ENCODE measurements at regions not wholly inside any gene's neighbourhood (a gene's known extent, or its start where the extent isn't known, plus 50 kb on each side); places are given as distances from the start of the nearest gene placed in this dataset.

DNA sequence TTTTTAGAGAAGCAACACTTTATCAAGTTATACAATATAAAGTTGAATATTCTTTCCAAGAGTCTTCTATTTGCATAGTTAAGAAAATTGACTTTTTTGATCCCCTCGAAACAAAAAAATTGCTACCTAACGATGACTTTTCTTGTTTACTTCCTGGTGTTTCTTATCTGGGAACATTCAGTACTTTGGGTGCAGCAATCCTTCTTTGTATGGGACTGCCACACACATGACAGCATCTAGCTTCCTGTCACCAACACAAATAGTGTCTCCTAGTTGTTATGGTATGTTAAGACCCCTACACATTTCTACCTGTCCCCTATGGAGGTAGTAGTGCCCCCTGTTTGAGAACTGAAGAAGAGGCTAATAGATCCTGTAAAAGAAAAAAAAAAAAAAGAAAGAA, 841.7 kb upstream of the FAT3 start:
- TF ChIP-seq CTCF (IDR thresholded peaks at IDR 0.05; ENCODE audit: extremely low read depth in 1 of 2, insufficient read depth in 1 of 2, low read depth in 1 of 2, low read length in 2 of 2), result no peak
- no peak for TF ChIP-seq EZH2 (IDR thresholded peaks at IDR 0.05; ENCODE audit: borderline replicate concordance, low read depth, low read length, severe bottlenecking)
- TF ChIP-seq POLR2A (IDR thresholded peaks at IDR 0.05; ENCODE audit: low read depth, low read length), result no peak
- TF ChIP-seq POLR2AphosphoS5 (IDR thresholded peaks at IDR 0.05; ENCODE audit: insufficient read depth, low read depth, low read length), result no peak
- no peak for TF ChIP-seq GATA2 (IDR thresholded peaks at IDR 0.05; ENCODE audit: insufficient read depth, insufficient read length, low read depth, low read length)

Measured in endothelial cell of umbilical vein (primary cell).